ENCODE measurements at regions not wholly inside any gene's neighbourhood (a gene's known extent, or its start where the extent isn't known, plus 50 kb on each side); places are given as distances from the start of the nearest gene placed in this dataset.

DNA sequence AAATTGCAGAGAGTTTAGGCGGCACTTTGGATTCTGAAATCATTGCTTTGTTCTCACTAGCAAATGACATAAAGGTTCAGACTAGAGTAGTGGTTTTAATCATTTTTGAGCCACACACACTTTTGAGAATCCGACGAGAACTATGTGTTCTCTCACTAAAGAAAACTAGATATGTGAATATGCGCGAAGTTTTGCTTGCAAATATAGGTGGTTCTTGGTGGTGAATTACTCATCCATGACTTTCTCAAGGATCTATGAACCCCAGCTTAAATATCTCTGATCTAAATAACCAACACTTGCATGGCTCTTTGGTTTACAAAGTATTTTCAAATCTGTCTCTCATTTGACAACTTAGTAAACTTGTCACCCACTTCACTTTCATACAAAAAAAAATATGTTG is 54.8 kb downstream of the NOG start:
- Histone ChIP-seq H3K4me1 (ENCODE audit: low read length) (no peaks in the 10 kb centered on the region), H3K4me2 (ENCODE audit: low read depth, low read length, poor library complexity, severe bottlenecking) (no peak overlapping the region), H3K9ac (ENCODE audit: low read length) (no peak overlapping the region), H3K9me3 (ENCODE audit: low read length) (no peaks in the 10 kb centered on the region), H3K27ac (ENCODE audit: low read length) (no peak overlapping the region), H4K20me1 (ENCODE audit: insufficient read depth, low read depth, low read length) (no peaks in the 10 kb centered on the region), H3K9me2 (replicated peaks; ENCODE audit: insufficient read depth, low read length) (no peaks in the 10 kb centered on the region), H3K27me3 (ENCODE audit: low read length) (no peaks in the 10 kb centered on the region), H3K36me3 (ENCODE audit: insufficient read depth, low read length) (no peaks in the 10 kb centered on the region), H2AFZ (ENCODE audit: low read length) (no peak overlapping the region), H3K79me2 (ENCODE audit: low read length) (no peaks in the 10 kb centered on the region), H3K4me3 (ENCODE audit: low read length) (no peak overlapping the region)
- DNase-seq, result no peak

DNA sequence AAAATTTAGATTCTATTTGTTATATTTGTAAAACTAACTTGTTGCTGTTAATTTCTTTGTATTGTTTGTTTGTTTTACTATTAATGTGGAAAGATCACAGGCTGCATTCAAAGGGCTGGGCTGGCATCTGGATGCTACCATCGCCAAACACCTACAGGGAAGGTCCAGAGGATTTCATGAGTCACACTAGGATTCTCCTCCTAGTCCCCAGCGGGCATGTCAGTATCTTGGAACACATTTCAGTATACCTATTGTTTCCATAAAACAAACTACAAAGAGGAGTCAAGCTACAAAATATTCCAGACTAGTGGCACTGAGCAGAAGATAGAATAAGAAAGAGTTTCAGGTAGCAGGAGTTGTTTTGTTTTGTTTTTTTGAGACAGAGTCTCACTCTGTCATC is 55.3 kb downstream of the NOG start:
- Histone ChIP-seq H3K36me3 (ENCODE audit: insufficient read depth, low read length) (no peaks in the 10 kb centered on the region), H3K27ac (ENCODE audit: low read length) (no peak overlapping the region), H4K20me1 (ENCODE audit: insufficient read depth, low read depth, low read length) (no peaks in the 10 kb centered on the region)

DNA sequence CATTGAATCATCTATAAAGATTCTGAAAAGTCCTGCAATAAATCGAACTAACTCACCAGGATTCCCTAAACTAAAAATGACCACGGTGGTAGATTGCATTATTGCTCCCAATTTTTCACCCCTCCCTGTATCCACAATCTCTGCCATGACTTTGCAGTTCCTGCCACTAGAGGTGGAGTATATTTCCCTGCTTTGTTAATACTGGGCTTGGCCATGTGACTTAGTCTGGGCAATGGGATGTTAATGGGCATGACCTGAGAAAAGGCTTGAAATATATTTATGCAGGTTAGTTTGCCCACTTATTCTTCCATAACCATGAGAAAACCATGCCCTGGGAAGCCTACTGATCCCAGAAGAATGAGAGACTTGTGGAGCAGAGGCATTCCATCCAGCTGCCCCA is 59.1 kb downstream of the NOG start:
- H3K4me1 ChIP-seq (ENCODE audit: low read length), result peaks cover 9% of the 10 kb centered on the region
- no peak overlapping the region for H3K4me2 ChIP-seq (ENCODE audit: low read depth, low read length, poor library complexity, severe bottlenecking)
- no peak overlapping the region for H3K9ac ChIP-seq (ENCODE audit: low read length)
- H2AFZ ChIP-seq (ENCODE audit: low read length), result no peak overlapping the region
- no peaks in the 10 kb centered on the region; the same call in 1 of the 2 replicates for H3K27me3 ChIP-seq (ENCODE audit: low read length)
- H3K4me3 ChIP-seq (ENCODE audit: low read length), result no peak overlapping the region
- DNase-seq, result no peak
- no peaks in the 10 kb centered on the region for H4K20me1 ChIP-seq (ENCODE audit: insufficient read depth, low read depth, low read length)
- no peaks in the 10 kb centered on the region for H3K36me3 ChIP-seq (ENCODE audit: insufficient read depth, low read length)
- no peaks in the 10 kb centered on the region for H3K79me2 ChIP-seq (ENCODE audit: low read length)
- H3K27ac ChIP-seq (ENCODE audit: low read length), result no peak overlapping the region
- H3K9me3 ChIP-seq (ENCODE audit: low read length), result no peaks in the 10 kb centered on the region
- H3K9me2 ChIP-seq (replicated peaks; ENCODE audit: insufficient read depth, low read length), result no peaks in the 10 kb centered on the region

More for the DNA sequence above, 55.3 kb downstream of the NOG start:
- H3K9me3 ChIP-seq (ENCODE audit: low read length), result no peaks in the 10 kb centered on the region
- H2AFZ ChIP-seq (ENCODE audit: low read length), result no peak overlapping the region
- H3K9me2 ChIP-seq (replicated peaks; ENCODE audit: insufficient read depth, low read length), result no peaks in the 10 kb centered on the region
- no peaks in the 10 kb centered on the region for H3K4me1 ChIP-seq (ENCODE audit: low read length)
- H3K9ac ChIP-seq (ENCODE audit: low read length), result no peak overlapping the region
- no peak overlapping the region for H3K4me3 ChIP-seq (ENCODE audit: low read length)
- H3K27me3 ChIP-seq (ENCODE audit: low read length), result no peaks in the 10 kb centered on the region
- no peak for DNase-seq
- no peak overlapping the region for H3K4me2 ChIP-seq (ENCODE audit: low read depth, low read length, poor library complexity, severe bottlenecking)
- no peaks in the 10 kb centered on the region for H3K79me2 ChIP-seq (ENCODE audit: low read length)

DNA sequence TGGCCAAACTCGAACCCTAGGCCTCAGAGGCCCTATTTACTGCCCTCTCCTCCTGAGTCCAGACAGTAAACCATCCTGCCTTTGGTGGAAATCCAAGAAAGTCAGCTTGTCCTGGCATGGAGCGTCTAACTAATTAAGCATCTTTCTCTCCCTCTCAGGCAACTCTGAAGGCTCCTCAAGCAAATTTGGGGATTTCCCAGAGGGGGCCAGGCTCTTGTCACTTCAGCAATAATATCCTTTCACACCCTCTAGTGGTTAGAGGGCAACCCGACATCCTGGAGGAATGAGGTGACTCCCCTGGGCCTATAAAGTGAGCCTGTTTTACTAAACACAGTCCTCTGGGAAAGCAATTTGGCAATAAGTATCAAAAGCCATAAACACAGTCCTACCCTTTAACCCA is 60.4 kb downstream of the NOG start:
- peak; percentile 75 for DNase-seq
- Histone ChIP-seq H3K4me3 (ENCODE audit: low read length) (no peak overlapping the region), H3K27ac (ENCODE audit: low read length) (no peak overlapping the region)

DNA sequence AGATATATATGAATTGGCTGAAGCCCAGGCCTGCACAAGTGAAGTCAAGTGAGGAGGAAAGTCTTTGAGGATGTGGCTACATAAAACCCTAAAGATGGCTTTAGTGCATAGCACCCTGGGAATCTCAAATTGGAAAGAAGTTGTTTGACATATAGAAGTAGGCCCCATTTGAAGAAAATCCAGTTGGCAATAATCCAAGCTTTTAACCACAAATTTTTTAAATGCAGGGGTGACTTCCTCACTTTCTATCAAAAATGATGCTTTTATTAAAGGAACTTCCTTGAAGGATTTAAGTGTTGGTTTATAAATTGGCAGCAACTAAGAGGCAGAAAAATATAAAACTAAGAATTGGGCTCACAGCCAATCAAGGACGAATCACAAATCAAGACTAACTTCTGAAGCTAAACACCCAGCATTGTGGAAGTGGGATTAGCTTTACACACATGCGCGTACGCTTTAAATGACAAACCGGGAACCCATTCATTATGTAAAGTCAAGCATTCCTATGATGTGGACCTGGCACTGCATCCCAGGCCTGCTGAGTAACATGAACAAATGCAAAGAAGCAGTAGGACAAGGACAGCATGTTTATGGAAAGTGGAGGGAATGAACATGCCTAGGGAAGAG is 63.3 kb downstream of the NOG start:
- Histone ChIP-seq H2AFZ (ENCODE audit: low read length) (no peak overlapping the region), H3K4me3 (ENCODE audit: low read length) (no peak overlapping the region), H3K27me3 (ENCODE audit: low read length) (no peaks in the 10 kb centered on the region; the same call in 1 of the 2 replicates), H3K4me2 (ENCODE audit: low read depth, low read length, poor library complexity, severe bottlenecking) (no peak overlapping the region), H3K27ac (ENCODE audit: low read length) (no peak overlapping the region), H4K20me1 (ENCODE audit: insufficient read depth, low read depth, low read length) (no peaks in the 10 kb centered on the region), H3K9ac (ENCODE audit: low read length) (no peak overlapping the region), H3K36me3 (ENCODE audit: insufficient read depth, low read length) (no peaks in the 10 kb centered on the region), H3K79me2 (ENCODE audit: low read length) (no peaks in the 10 kb centered on the region), H3K9me2 (replicated peaks; ENCODE audit: insufficient read depth, low read length) (no peaks in the 10 kb centered on the region), H3K9me3 (ENCODE audit: low read length) (no peaks in the 10 kb centered on the region), H3K4me1 (ENCODE audit: low read length) (peaks cover 9% of the 10 kb centered on the region)
- no peak for DNase-seq

More for the DNA sequence above, 60.4 kb downstream of the NOG start:
- Histone ChIP-seq H3K27me3 (ENCODE audit: low read length) (no peaks in the 10 kb centered on the region; the same call in 1 of the 2 replicates), H3K9ac (ENCODE audit: low read length) (no peak overlapping the region), H3K9me2 (replicated peaks; ENCODE audit: insufficient read depth, low read length) (no peaks in the 10 kb centered on the region), H3K36me3 (ENCODE audit: insufficient read depth, low read length) (no peaks in the 10 kb centered on the region), H4K20me1 (ENCODE audit: insufficient read depth, low read depth, low read length) (no peaks in the 10 kb centered on the region), H3K4me2 (ENCODE audit: low read depth, low read length, poor library complexity, severe bottlenecking) (no peak overlapping the region), H2AFZ (ENCODE audit: low read length) (no peak overlapping the region), H3K9me3 (ENCODE audit: low read length) (no peaks in the 10 kb centered on the region), H3K4me1 (ENCODE audit: low read length) (peaks cover 9% of the 10 kb centered on the region), H3K79me2 (ENCODE audit: low read length) (no peaks in the 10 kb centered on the region)

DNA sequence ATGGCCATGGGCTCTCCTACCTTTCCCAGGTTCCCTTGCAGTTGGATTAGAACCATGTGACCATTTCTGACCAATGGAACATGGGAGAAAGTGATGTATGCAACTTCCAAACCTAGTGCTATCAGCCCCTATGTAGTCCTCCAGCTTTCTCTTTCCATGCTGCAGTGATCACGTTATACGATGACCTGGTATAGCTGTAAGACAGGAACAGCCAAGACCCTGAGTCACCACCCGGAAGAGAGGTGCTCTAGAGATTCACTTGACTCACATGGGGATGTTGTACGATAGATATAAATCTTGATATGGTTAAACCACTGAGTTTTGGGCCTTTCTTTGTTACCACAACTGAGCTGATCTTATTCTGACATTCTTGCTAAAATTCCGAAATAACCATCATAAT is 65.1 kb downstream of the NOG start:
- Histone ChIP-seq H3K4me2 (ENCODE audit: low read depth, low read length, poor library complexity, severe bottlenecking) (no peak overlapping the region), H2AFZ (ENCODE audit: low read length) (no peak overlapping the region), H3K4me3 (ENCODE audit: low read length) (no peak overlapping the region), H3K9me2 (replicated peaks; ENCODE audit: insufficient read depth, low read length) (no peaks in the 10 kb centered on the region), H3K79me2 (ENCODE audit: low read length) (no peaks in the 10 kb centered on the region), H3K4me1 (ENCODE audit: low read length) (peaks cover 9% of the 10 kb centered on the region), H3K36me3 (ENCODE audit: insufficient read depth, low read length) (no peaks in the 10 kb centered on the region), H3K27me3 (ENCODE audit: low read length) (no peaks in the 10 kb centered on the region; the same call in 1 of the 2 replicates), H3K9me3 (ENCODE audit: low read length) (no peaks in the 10 kb centered on the region), H3K27ac (ENCODE audit: low read length) (no peak overlapping the region), H4K20me1 (ENCODE audit: insufficient read depth, low read depth, low read length) (no peaks in the 10 kb centered on the region), H3K9ac (ENCODE audit: low read length) (no peak overlapping the region)
- no peak for DNase-seq

DNA sequence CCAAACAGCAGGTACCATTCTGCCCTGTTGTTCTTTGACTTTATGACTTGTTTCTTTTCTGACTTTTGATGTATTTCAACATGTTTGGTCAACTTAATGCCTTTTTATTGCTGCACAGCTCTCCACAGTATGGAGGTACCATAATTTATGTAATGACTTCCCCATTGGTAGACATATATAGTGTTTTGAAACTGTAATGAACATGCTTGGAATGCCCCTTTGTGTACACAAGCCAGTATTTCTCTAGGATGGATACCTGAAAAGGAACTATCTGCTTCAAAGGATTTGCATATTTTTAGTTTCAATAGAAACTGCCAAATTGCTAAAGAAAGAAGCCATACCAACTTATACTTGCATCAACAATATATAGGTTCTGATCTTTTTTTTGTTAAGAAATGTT is 66.1 kb downstream of the NOG start:
- Histone ChIP-seq H3K9me3 (ENCODE audit: low read length) (no peaks in the 10 kb centered on the region), H3K4me3 (ENCODE audit: low read length) (no peak overlapping the region), H2AFZ (ENCODE audit: low read length) (no peak overlapping the region), H3K9ac (ENCODE audit: low read length) (no peak overlapping the region), H3K27ac (ENCODE audit: low read length) (no peak overlapping the region), H3K79me2 (ENCODE audit: low read length) (no peaks in the 10 kb centered on the region), H4K20me1 (ENCODE audit: insufficient read depth, low read depth, low read length) (no peaks in the 10 kb centered on the region), H3K27me3 (ENCODE audit: low read length) (no peaks in the 10 kb centered on the region; the same call in 1 of the 2 replicates), H3K4me1 (ENCODE audit: low read length) (peaks cover 9% of the 10 kb centered on the region), H3K4me2 (ENCODE audit: low read depth, low read length, poor library complexity, severe bottlenecking) (no peak overlapping the region), H3K9me2 (replicated peaks; ENCODE audit: insufficient read depth, low read length) (no peaks in the 10 kb centered on the region), H3K36me3 (ENCODE audit: insufficient read depth, low read length) (no peaks in the 10 kb centered on the region)
- DNase-seq, result no peak

DNA sequence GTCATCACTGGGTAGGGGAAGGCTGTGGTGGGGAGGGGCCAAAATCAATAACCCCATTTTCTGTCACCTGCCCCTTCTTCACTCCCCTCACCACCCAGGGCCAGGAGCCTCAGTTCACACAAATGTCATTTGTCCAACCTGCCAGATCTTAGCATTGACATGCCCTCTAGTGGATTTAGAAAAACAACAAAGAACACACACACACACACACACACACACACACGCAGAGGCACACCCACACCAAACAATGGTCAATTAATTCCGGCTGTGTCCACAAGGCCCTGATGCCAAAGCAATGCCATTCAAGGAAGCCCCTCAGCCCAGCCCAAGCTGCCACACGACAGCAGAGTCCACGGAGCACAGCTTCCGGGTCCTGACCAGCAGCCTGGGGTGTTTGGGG is 68.4 kb downstream of the NOG start:
- Histone ChIP-seq H3K4me1 (ENCODE audit: low read length) (no peaks in the 10 kb centered on the region), H3K79me2 (ENCODE audit: low read length) (no peaks in the 10 kb centered on the region), H3K9ac (ENCODE audit: low read length) (no peak overlapping the region), H2AFZ (ENCODE audit: low read length) (no peak overlapping the region), H3K27me3 (ENCODE audit: low read length) (no peaks in the 10 kb centered on the region), H3K4me2 (ENCODE audit: low read depth, low read length, poor library complexity, severe bottlenecking) (no peak overlapping the region), H3K36me3 (ENCODE audit: insufficient read depth, low read length) (no peaks in the 10 kb centered on the region), H3K27ac (ENCODE audit: low read length) (no peak overlapping the region), H3K9me3 (ENCODE audit: low read length) (no peaks in the 10 kb centered on the region), H3K4me3 (ENCODE audit: low read length) (no peak overlapping the region), H3K9me2 (replicated peaks; ENCODE audit: insufficient read depth, low read length) (no peaks in the 10 kb centered on the region), H4K20me1 (ENCODE audit: insufficient read depth, low read depth, low read length) (no peaks in the 10 kb centered on the region)
- DNase-seq, result peak; percentile 50

Data from Karpas-422 (cell line).